ENCODE measurements at regions not wholly inside any gene's neighbourhood (a gene's known extent, or its start where the extent isn't known, plus 50 kb on each side); places are given as distances from the start of the nearest gene placed in this dataset.

- intact Hi-C loops (cut with DNase I), result no loop called here
- DNase-seq (ENCODE audit: low spot score), result no peak
Measured at GRCh38 chr6:67285770-67286495, 1349.1 kb upstream of the ADGRB3 start.

DNA sequence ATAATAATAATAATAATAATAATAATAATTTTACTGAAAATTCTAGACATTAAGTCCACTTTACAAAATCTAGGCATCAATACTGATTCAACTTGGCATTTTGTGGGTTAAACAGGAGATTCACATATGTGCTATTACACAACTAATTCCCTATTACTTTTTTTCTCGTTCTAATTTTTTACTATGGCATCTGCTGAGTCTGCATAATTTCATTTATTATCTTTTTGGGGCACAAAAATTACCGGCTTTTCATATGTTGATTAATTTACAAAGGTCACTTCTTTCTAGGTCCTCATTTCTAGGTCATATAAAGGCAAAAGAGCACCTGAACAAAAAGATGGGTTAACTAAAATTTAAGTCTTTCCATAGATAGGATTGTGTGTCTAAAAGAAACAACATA, 1357.8 kb upstream of the ADGRB3 start:
- intact Hi-C loops (cut with DNase I), result no loop called here
- no peak for DNase-seq (ENCODE audit: low spot score)

DNA sequence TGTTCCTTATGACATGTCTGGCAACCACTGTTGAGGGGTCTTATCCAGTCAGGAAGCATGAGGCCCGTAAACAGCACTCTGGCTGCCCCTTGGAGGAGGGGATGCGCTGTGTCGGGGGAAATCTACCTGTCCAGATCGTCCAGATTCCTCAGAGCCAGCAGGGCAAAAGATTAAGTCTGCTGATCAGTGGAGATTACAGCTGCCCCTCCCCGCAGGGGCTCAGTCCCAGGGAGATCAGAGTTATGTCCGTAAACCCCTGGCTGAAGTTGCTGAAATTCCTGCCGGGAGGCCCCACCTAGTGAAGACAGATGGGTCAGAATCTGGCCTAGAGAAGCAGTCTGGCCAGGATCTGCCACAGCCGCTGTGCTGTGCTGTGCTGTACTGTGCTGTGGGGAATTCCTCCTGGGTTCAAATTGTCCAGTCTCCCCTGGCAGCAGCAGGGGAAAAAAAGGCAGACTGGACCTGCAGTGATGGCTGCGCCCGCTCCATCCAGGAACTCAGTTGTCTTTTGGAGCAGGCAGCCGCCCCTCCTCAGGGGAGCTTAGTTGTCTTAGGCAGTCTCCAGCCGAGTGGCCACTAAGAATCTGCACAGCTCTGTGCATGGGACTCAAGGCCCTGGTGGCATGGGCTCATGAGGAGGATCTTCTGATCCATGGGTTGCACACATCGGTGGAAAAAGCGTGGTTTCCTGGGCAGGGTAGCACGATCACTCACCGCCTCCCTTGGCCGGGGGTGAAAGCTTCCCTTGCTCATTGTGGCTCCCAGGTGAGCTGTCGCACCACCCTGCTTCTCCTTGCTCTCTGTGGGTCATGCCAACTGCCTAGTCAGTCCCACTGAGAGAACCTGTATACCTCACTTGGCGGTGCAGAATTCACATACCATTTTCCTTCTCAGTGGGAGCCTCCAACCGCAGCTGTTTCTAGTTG, 1368.8 kb upstream of the ADGRB3 start:
- intact Hi-C loops (cut with DNase I), result no loop called here
- peak; percentile 54 for DNase-seq (ENCODE audit: low spot score)

DNA sequence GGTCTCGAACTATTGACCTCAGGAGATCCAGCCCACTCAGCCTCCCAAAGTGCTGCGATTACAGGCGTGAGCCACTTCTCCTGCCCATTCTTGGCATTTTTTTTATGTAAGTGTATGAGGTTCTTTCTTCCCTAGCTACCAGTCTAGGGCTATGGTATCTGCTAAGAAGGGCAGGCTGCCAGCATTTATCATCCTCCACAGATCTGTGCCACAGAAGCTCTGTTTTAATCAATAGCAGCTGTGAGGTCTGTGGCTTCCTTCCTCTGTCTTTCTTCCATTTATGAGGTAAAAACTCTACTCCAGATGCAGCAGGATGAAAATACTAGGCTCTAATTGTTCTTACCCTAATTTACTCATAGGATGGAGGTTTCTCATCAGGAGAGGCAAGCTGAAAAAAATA, 1382.4 kb upstream of the ADGRB3 start:
- intact Hi-C loops (cut with DNase I), result no loop called here
- DNase-seq (ENCODE audit: low spot score), result no peak

- intact Hi-C loops (cut with DNase I), result no loop called here
- DNase-seq (ENCODE audit: low spot score), result no peak
Measured at GRCh38 chr6:67248077-67248476, 1387.0 kb upstream of the ADGRB3 start.

DNA sequence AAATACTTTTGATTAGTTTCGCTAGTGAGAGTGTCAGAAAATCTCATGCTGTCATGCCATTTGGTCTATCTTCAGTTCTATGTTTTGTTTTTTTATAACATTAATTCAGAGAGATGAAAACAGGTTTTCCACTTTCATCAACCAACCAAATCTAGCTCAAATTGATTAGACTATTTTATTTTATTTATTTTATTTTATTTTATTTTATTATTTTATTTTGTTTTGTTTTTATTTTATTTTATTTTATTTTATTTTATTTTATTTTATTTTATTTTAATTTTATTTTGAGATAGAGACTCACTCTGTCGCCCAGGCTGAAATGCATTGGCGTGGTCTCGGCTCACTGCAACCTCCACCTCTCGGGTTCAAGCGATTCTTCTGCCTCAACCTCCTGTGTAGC, 1391.0 kb upstream of the ADGRB3 start:
- no peak for DNase-seq (ENCODE audit: low spot score)
- intact Hi-C loops (cut with DNase I), result no loop called here

DNA sequence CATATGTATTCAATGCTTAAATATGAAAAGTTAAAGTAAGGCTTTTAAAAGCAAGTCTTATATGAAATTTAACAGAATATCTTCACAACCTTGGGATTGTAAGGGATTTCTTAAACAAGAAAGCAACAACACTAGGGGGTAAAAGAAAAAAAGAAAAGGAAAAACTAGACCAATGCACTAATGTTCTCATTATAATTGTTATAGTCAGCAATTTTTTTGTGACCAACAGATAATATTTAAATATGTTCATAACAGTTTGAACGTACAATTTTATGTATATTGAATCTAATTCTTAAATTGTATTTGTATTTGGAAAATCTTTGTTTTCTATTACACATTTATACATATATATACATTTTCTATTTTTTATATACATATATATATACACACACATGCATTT, 1397.8 kb upstream of the ADGRB3 start:
- no peak for DNase-seq (ENCODE audit: low spot score)
- intact Hi-C loops (cut with DNase I), result no loop called here

GRCh38 chr6:67231092-67231491, 1404.0 kb upstream of the ADGRB3 start:
- intact Hi-C loops (cut with DNase I), result no loop called here
- DNase-seq (ENCODE audit: low spot score), result no peak

DNA sequence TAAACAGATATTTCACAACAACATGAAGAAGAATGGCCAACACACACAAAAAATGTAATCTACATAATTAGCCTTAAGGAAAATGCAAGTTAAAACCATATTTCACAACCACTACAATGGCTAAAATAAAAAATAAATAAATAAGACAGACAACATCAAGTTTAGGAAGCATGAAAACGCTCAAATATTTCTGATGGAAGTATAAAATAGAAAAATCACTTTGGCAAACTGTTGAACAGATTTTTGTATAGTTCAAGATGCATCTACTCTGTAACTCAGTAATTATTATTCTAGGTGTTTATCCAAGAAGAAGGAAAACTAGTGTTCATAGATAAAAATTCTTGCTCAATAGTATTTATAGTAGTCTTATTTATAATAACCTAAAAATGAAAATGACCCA, 1410.1 kb upstream of the ADGRB3 start:
- no peak for DNase-seq (ENCODE audit: low spot score)
- intact Hi-C loops (cut with DNase I), result no loop called here

- DNase-seq (ENCODE audit: low spot score), result no peak
- intact Hi-C loops (cut with DNase I), result no loop called here
Measured at GRCh38 chr6:67221226-67221625, 1413.9 kb upstream of the ADGRB3 start.

- intact Hi-C loops (cut with DNase I), result no loop called here
- DNase-seq (ENCODE audit: low spot score), result no peak
Measured at GRCh38 chr6:67219346-67219745, 1415.7 kb upstream of the ADGRB3 start.

DNA sequence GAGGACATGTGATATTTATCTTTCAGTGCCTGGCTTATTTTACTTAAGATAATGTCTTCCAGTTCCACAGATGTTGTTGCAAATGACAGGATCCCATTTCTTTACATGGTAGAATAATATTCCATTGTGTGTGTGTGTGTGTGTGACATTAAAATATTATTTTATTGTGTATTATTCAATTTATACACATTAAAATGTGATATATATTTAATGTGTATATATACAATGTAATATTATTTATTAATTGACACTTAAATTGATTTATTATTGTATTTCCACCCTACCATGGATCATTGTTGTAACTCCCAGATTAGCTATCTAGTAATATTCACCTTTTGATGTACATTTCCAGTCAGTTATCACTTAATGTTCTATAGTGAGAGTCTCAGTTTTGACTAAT, 1422.5 kb upstream of the ADGRB3 start:
- intact Hi-C loops (cut with DNase I), result no loop called here

GRCh38 chr6:67210450-67210849, 1424.6 kb upstream of the ADGRB3 start:
- intact Hi-C loops (cut with DNase I), result no loop called here
- DNase-seq (ENCODE audit: low spot score), result no peak

More for the DNA sequence above, 1422.5 kb upstream of the ADGRB3 start:
- no peak for DNase-seq (ENCODE audit: low spot score)

GRCh38 chr6:67201563-67201962, 1433.5 kb upstream of the ADGRB3 start:
- DNase-seq (ENCODE audit: low spot score), result no peak
- intact Hi-C loops (cut with DNase I), result no loop called here

GRCh38 chr6:67200626-67201403, 1434.3 kb upstream of the ADGRB3 start:
- DNase-seq (ENCODE audit: low spot score), result peak; percentile 61
- intact Hi-C loops (cut with DNase I), result no loop called here

GRCh38 chr6:67199425-67199824, 1435.7 kb upstream of the ADGRB3 start:
- intact Hi-C loops (cut with DNase I), result no loop called here
- no peak for DNase-seq (ENCODE audit: low spot score)

GRCh38 chr6:67190733-67191132, 1444.3 kb upstream of the ADGRB3 start:
- intact Hi-C loops (cut with DNase I), result no loop called here
- DNase-seq (ENCODE audit: low spot score), result no peak

GRCh38 chr6:67184405-67184804, 1450.7 kb upstream of the ADGRB3 start:
- DNase-seq (ENCODE audit: low spot score), result no peak
- intact Hi-C loops (cut with DNase I), result no loop called here

DNA sequence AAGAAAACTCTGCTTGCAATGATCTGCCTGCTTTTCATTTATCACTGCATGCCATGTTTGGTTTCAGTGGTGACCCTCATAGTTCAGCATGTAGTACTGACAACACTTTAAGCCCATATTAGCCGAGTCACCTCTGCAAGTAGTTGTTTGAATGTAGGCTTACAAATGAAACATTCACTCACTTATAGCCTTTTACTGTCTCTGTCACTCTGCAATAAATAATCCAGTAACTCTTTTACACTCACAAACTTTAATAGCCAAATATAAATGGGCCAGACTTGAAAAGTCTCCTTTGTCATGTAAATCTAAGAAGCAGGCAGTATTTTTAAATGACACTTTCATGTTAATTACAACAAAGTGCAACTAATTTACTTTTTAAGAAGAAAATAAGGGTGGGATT, 1460.0 kb upstream of the ADGRB3 start:
- intact Hi-C loops (cut with DNase I), result no loop called here
- DNase-seq (ENCODE audit: low spot score), result no peak

DNA sequence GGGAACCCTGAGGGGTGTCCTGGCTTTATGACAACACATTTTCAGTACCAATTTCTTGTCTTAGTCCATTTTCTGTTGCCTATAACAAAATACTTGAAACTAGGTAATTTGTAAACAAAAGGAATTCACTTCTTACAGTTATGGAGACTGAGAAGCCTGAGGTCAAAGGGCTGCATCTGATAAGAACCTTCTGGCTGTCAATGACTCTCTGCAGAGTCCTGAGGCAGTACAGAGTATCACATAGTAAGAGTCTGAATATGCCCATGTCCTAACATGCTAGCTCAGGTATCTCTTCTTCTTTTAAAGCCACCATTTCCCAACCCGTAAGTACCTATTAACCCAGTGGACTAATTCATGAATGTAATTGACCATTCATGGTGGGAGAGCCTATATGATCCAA, 1458.6 kb upstream of the EYS start:
- DNase-seq (ENCODE audit: low spot score), result no peak
- intact Hi-C loops (cut with DNase I), result no loop called here
